Osteoblast (primary cell): ENCODE measurements at regions not wholly inside any gene's neighbourhood (a gene's known extent, or its start where the extent isn't known, plus 50 kb on each side); places are given as distances from the start of the nearest gene placed in this dataset.

Source experiments
- DNase-seq: peaks from one replicate; pipeline ENCODE4 v3.0.0; 2011; ENCODE audit warnings: low spot score, mixed read lengths; ENCODE audit not compliant: insufficient read length; ENCODE audit errors: missing footprints
- H2AFZ ChIP-seq: 2 replicates; pipeline ENCODE4 v1.6.0; 2011; ENCODE audit warnings: mild to moderate bottlenecking, low read length
- H3K27ac ChIP-seq: 2 replicates; pipeline ENCODE4 v1.5.1; 2011; ENCODE audit warnings: mild to moderate bottlenecking, low read depth, low read length, moderate library complexity
- H3K27me3 ChIP-seq: 2 replicates; pipeline ENCODE4 v1.6.0; 2012; ENCODE audit warnings: mild to moderate bottlenecking, control low read depth, inconsistent platforms, low read length, moderate library complexity; ENCODE audit not compliant: insufficient read depth
- H3K36me3 ChIP-seq: 2 replicates; pipeline ENCODE4 v1.5.1; 2011; ENCODE audit warnings: mild to moderate bottlenecking, low read length, control low read depth, moderate library complexity; ENCODE audit not compliant: insufficient read depth
- H3K4me1 ChIP-seq: 2 replicates; pipeline ENCODE4 v1.5.1; 2011; ENCODE audit warnings: mild to moderate bottlenecking, low read length, control low read depth, moderate library complexity; ENCODE audit not compliant: insufficient read depth
- H3K4me2 ChIP-seq: 2 replicates; pipeline ENCODE4 v1.6.0; 2011; ENCODE audit warnings: mild to moderate bottlenecking, low read length; ENCODE audit not compliant: insufficient read depth
- H3K4me3 ChIP-seq: fragments of 200-600 bp; sonication (generic); 3 replicates; pipeline ENCODE4 v1.5.1; 2012; ENCODE audit warnings: mild to moderate bottlenecking, low read length, inconsistent platforms; ENCODE audit not compliant: insufficient read depth
- H3K79me2 ChIP-seq: 2 replicates; pipeline ENCODE4 v1.6.0; 2012; ENCODE audit warnings: mild to moderate bottlenecking, low read length, control low read depth, inconsistent platforms; ENCODE audit not compliant: insufficient read depth
- H3K9me3 ChIP-seq: 2 replicates; pipeline ENCODE4 v1.5.1; 2011; ENCODE audit warnings: low read depth, low read length, control low read depth
- H4K20me1 ChIP-seq: 2 replicates; pipeline ENCODE4 v1.6.0; 2012; ENCODE audit warnings: mild to moderate bottlenecking, low read length, control low read depth; ENCODE audit not compliant: insufficient read depth
- CTCF ChIP-seq: IDR thresholded peaks from 2 replicates; pipeline ENCODE4 v1.5.1; 2011; ENCODE audit warnings: mild to moderate bottlenecking, low read depth, low read length, moderate library complexity; ENCODE audit errors: extremely low read depth

- Histone ChIP-seq H3K4me2 (no peak overlapping the region), H3K79me2 (no peaks in the 10 kb centered on the region), H3K4me1 (no peaks in the 10 kb centered on the region), H3K27ac (no peak overlapping the region), H3K27me3 (peaks cover 3% of the 10 kb centered on the region), H3K9me3 (no peaks in the 10 kb centered on the region), H3K36me3 (no peaks in the 10 kb centered on the region), H4K20me1 (no peaks in the 10 kb centered on the region), H3K4me3 (no peak overlapping the region), H2AFZ (no peak overlapping the region)
- TF ChIP-seq CTCF, result no peak
- no peak for DNase-seq
Measured at GRCh38 chrX:42079968-42080367, 156.6 kb upstream of the CASK start.

- Histone ChIP-seq H4K20me1 (no peaks in the 10 kb centered on the region), H3K9me3 (no peaks in the 10 kb centered on the region), H3K79me2 (no peaks in the 10 kb centered on the region), H3K36me3 (no peaks in the 10 kb centered on the region), H3K27ac (no peak overlapping the region), H3K4me3 (no peak overlapping the region), H3K4me2 (no peak overlapping the region), H2AFZ (no peak overlapping the region), H3K27me3 (peaks cover 6% of the 10 kb centered on the region), H3K4me1 (no peaks in the 10 kb centered on the region)
- no peak for TF ChIP-seq CTCF
- DNase-seq, result no peak
Measured at GRCh38 chrX:42077675-42078074, 154.3 kb upstream of the CASK start.

- no peak overlapping the region for H3K4me2 ChIP-seq
- H4K20me1 ChIP-seq, result no peaks in the 10 kb centered on the region
- no peaks in the 10 kb centered on the region for H3K9me3 ChIP-seq
- no peak for TF ChIP-seq CTCF
- no peaks in the 10 kb centered on the region for H3K36me3 ChIP-seq
- no peak for DNase-seq
- H3K27ac ChIP-seq, result no peak overlapping the region
- H2AFZ ChIP-seq, result no peak overlapping the region
- no peaks in the 10 kb centered on the region for H3K79me2 ChIP-seq
- no peaks in the 10 kb centered on the region for H3K4me1 ChIP-seq
- H3K4me3 ChIP-seq, result no peak overlapping the region
- peaks cover 6% of the 10 kb centered on the region for H3K27me3 ChIP-seq
Measured at GRCh38 chrX:42075032-42075431, 151.7 kb upstream of the CASK start.

GRCh38 chrX:42073448-42073847, 150.1 kb upstream of the CASK start:
- H4K20me1 ChIP-seq, result no peaks in the 10 kb centered on the region
- peaks cover 6% of the 10 kb centered on the region for H3K27me3 ChIP-seq
- H3K4me2 ChIP-seq, result no peak overlapping the region
- no peaks in the 10 kb centered on the region for H3K79me2 ChIP-seq
- H2AFZ ChIP-seq, result no peak overlapping the region
- no peak for DNase-seq
- no peaks in the 10 kb centered on the region for H3K9me3 ChIP-seq
- H3K27ac ChIP-seq, result no peak overlapping the region
- no peaks in the 10 kb centered on the region for H3K4me1 ChIP-seq
- H3K36me3 ChIP-seq, result no peaks in the 10 kb centered on the region
- no peak for TF ChIP-seq CTCF
- no peak overlapping the region for H3K4me3 ChIP-seq
